Stomach (tissue), 4 donors: ENCODE measurements at regions not wholly inside any gene's neighbourhood (a gene's known extent, or its start where the extent isn't known, plus 50 kb on each side); places are given as distances from the start of the nearest gene placed in this dataset.

Experiments
- POLR2A ChIP-seq, 4 donors: fragments of 450-650 bp; IDR thresholded peaks; one replicate each; pipeline ENCODE4 v1.6.1; 2016; ENCODE audit warnings: antibody characterized with exemption in 4 of 4, control low read depth in 2 of 4, mild to moderate bottlenecking in 1 of 4, moderate library complexity in 1 of 4
- TF ChIP-seq, protein P1 (sequence below), 7 experiments: fragments of 450-650 bp in 4 of 7; fragments of 200-600 bp in 3 of 7; sonication (generic) in 3 of 7; IDR thresholded peaks; one replicate each; pipeline ENCODE4 v1.5.1; 2016 to 2019; ENCODE audit warnings: antibody characterized with exemption in 7 of 7, control low read depth in 2 of 7, mild to moderate bottlenecking in 1 of 7

- TF ChIP-seq POLR2A (IDR thresholded peaks at IDR 0.05), result no peak
- TF ChIP-seq, protein P1, sequence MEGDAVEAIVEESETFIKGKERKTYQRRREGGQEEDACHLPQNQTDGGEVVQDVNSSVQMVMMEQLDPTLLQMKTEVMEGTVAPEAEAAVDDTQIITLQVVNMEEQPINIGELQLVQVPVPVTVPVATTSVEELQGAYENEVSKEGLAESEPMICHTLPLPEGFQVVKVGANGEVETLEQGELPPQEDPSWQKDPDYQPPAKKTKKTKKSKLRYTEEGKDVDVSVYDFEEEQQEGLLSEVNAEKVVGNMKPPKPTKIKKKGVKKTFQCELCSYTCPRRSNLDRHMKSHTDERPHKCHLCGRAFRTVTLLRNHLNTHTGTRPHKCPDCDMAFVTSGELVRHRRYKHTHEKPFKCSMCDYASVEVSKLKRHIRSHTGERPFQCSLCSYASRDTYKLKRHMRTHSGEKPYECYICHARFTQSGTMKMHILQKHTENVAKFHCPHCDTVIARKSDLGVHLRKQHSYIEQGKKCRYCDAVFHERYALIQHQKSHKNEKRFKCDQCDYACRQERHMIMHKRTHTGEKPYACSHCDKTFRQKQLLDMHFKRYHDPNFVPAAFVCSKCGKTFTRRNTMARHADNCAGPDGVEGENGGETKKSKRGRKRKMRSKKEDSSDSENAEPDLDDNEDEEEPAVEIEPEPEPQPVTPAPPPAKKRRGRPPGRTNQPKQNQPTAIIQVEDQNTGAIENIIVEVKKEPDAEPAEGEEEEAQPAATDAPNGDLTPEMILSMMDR (IDR thresholded peaks at IDR 0.05), result no peak
Observed at GRCh38 chr16:86752582-86753175, 174.3 kb downstream of the FOXL1 start.
